Loucy (cell line): ENCODE measurements at regions not wholly inside any gene's neighbourhood (a gene's known extent, or its start where the extent isn't known, plus 50 kb on each side); places are given as distances from the start of the nearest gene placed in this dataset.

Experiments used
- H2AFZ ChIP-seq: fragments of 200-600 bp; sonication (generic); 2 replicates; pipeline ENCODE4 v1.6.0; 2016; ENCODE audit warnings: antibody characterized with exemption, mild to moderate bottlenecking, low read length, moderate library complexity
- H3F3A ChIP-seq: fragments of 200-600 bp; 2 replicates; pipeline ENCODE4 v1.6.0; 2016; ENCODE audit warnings: antibody characterized with exemption, low read depth, mild to moderate bottlenecking
- H3K27me3 ChIP-seq: fragments of 200-600 bp; sonication (generic); 2 replicates; pipeline ENCODE4 v1.6.1; 2014; ENCODE audit warnings: low read length, mild to moderate bottlenecking; ENCODE audit not compliant: insufficient read depth, poor library complexity, severe bottlenecking
- H3K36me3 ChIP-seq: fragments of 200-600 bp; sonication (generic); 2 replicates; pipeline ENCODE4 v1.6.1; 2016; ENCODE audit warnings: low read length; ENCODE audit not compliant: insufficient read depth
- H3K4me1 ChIP-seq: fragments of 200-600 bp; sonication (generic); 2 replicates; pipeline ENCODE4 v1.5.1; 2014; ENCODE audit warnings: low read length, mild to moderate bottlenecking; ENCODE audit not compliant: insufficient read depth, poor library complexity, severe bottlenecking
- H3K4me2 ChIP-seq: fragments of 200-600 bp; sonication (generic); 2 replicates; pipeline ENCODE4 v1.6.0; 2014; ENCODE audit warnings: antibody characterized with exemption, low read length, low read depth, mild to moderate bottlenecking; ENCODE audit not compliant: poor library complexity, severe bottlenecking
- H3K4me3 ChIP-seq: fragments of 200-600 bp; sonication (generic); 2 replicates; pipeline ENCODE4 v1.5.1; 2014; ENCODE audit warnings: low read length, mild to moderate bottlenecking, mixed read lengths; ENCODE audit not compliant: poor library complexity, severe bottlenecking
- H3K79me2 ChIP-seq: fragments of 200-600 bp; sonication (generic); 2 replicates; pipeline ENCODE4 v1.6.1; 2014; ENCODE audit warnings: low read length; ENCODE audit not compliant: insufficient read depth
- H3K9ac ChIP-seq: fragments of 200-600 bp; sonication (generic); 2 replicates; pipeline ENCODE4 v1.6.0; 2014; ENCODE audit warnings: mild to moderate bottlenecking, low read depth, low read length, moderate library complexity; ENCODE audit not compliant: poor library complexity, severe bottlenecking
- H3K9me2 ChIP-seq: fragments of 200-600 bp; sonication (generic); replicated peaks from 2 replicates; pipeline ENCODE4 v1.6.1; 2016; ENCODE audit warnings: low read depth, low read length, mixed read lengths
- H3K9me3 ChIP-seq: fragments of 200-600 bp; sonication (generic); 2 replicates; pipeline ENCODE4 v1.6.1; 2014; ENCODE audit warnings: mild to moderate bottlenecking, antibody characterized with exemption, low read length, low read depth; ENCODE audit not compliant: insufficient read depth
- H4K20me1 ChIP-seq: fragments of 200-600 bp; sonication (generic); 2 replicates; pipeline ENCODE4 v1.6.0; 2014; ENCODE audit warnings: antibody characterized with exemption, low read length, mild to moderate bottlenecking; ENCODE audit not compliant: insufficient read depth, poor library complexity, severe bottlenecking
- EZH2phosphoT487 ChIP-seq: fragments of 200-600 bp; IDR thresholded peaks from 2 replicates; pipeline ENCODE4 v1.6.1; 2018; ENCODE audit warnings: antibody characterized with exemption, mild to moderate bottlenecking, moderate library complexity, borderline replicate concordance
- TF ChIP-seq, protein P1 (sequence below): fragments of 200-600 bp; sonication (generic); conservative IDR thresholded peaks from 2 replicates; pipeline ENCODE4 v1.5.1; 2014; ENCODE audit warnings: mild to moderate bottlenecking, antibody characterized with exemption, low read length

DNA sequence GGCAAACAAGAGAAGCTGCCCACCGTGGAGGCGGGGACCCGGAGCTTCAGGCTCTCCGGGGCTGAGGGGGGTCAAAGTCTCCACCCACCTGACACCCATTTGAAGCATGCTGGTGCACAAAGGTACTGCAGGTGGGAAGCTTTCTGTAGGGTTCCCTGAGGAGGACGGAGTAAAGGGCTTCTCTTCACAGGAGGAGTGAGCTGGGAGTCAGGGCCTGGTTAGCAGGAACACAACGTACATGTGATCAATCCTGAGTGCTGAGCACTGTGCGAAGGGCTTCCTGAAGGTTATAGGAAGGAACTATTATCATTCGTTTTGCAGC is 252.9 kb upstream of the RPL38 start:
- H3K36me3 ChIP-seq: no peaks in the 10 kb centered on the region
- no peak overlapping the region for H2AFZ ChIP-seq
- no peaks in the 10 kb centered on the region for H3K4me1 ChIP-seq
- H3K4me3 ChIP-seq: no peak overlapping the region
- no peaks in the 10 kb centered on the region for H3K9me3 ChIP-seq
- TF ChIP-seq, protein P1, sequence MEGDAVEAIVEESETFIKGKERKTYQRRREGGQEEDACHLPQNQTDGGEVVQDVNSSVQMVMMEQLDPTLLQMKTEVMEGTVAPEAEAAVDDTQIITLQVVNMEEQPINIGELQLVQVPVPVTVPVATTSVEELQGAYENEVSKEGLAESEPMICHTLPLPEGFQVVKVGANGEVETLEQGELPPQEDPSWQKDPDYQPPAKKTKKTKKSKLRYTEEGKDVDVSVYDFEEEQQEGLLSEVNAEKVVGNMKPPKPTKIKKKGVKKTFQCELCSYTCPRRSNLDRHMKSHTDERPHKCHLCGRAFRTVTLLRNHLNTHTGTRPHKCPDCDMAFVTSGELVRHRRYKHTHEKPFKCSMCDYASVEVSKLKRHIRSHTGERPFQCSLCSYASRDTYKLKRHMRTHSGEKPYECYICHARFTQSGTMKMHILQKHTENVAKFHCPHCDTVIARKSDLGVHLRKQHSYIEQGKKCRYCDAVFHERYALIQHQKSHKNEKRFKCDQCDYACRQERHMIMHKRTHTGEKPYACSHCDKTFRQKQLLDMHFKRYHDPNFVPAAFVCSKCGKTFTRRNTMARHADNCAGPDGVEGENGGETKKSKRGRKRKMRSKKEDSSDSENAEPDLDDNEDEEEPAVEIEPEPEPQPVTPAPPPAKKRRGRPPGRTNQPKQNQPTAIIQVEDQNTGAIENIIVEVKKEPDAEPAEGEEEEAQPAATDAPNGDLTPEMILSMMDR: no peak
- TF ChIP-seq EZH2phosphoT487: no peak
- no peaks in the 10 kb centered on the region for H3F3A ChIP-seq
- no peaks in the 10 kb centered on the region for H3K79me2 ChIP-seq
- no peak overlapping the region for H3K4me2 ChIP-seq
- H4K20me1 ChIP-seq: no peaks in the 10 kb centered on the region
- no peaks in the 10 kb centered on the region for H3K27me3 ChIP-seq
- no peaks in the 10 kb centered on the region for H3K9me2 ChIP-seq
- no peak overlapping the region for H3K9ac ChIP-seq

DNA sequence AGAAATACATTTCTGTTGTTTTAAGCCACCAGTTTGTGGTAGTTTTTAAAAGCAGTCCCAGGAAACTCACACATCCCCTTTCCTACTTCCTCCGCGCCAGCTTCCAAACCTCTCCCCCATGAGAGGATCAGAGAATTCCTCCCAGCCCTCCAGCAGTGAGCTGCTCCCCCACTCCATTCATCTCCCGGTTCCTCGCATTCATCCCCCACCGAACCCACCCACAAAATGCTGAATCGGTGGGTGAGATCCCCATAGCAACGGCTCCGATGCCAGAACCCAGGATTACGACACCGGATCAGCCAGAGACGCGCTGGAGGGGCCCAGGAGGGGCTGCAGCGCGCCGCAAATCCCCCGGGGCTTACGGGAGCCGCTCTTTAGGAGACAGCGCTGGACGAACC is 251.4 kb upstream of the RPL38 start:
- H3F3A ChIP-seq: no peaks in the 10 kb centered on the region
- no peaks in the 10 kb centered on the region for H3K9me3 ChIP-seq
- no peaks in the 10 kb centered on the region for H3K27me3 ChIP-seq
- H3K4me1 ChIP-seq: no peaks in the 10 kb centered on the region
- no peaks in the 10 kb centered on the region for H3K79me2 ChIP-seq
- no peaks in the 10 kb centered on the region for H4K20me1 ChIP-seq
- no peak overlapping the region for H2AFZ ChIP-seq
- no peaks in the 10 kb centered on the region for H3K36me3 ChIP-seq
- no peak for TF ChIP-seq EZH2phosphoT487
- TF ChIP-seq, protein P1: no peak
- H3K9me2 ChIP-seq: no peaks in the 10 kb centered on the region
- H3K4me3 ChIP-seq: no peak overlapping the region
- no peak overlapping the region for H3K4me2 ChIP-seq
- no peak overlapping the region for H3K9ac ChIP-seq

DNA sequence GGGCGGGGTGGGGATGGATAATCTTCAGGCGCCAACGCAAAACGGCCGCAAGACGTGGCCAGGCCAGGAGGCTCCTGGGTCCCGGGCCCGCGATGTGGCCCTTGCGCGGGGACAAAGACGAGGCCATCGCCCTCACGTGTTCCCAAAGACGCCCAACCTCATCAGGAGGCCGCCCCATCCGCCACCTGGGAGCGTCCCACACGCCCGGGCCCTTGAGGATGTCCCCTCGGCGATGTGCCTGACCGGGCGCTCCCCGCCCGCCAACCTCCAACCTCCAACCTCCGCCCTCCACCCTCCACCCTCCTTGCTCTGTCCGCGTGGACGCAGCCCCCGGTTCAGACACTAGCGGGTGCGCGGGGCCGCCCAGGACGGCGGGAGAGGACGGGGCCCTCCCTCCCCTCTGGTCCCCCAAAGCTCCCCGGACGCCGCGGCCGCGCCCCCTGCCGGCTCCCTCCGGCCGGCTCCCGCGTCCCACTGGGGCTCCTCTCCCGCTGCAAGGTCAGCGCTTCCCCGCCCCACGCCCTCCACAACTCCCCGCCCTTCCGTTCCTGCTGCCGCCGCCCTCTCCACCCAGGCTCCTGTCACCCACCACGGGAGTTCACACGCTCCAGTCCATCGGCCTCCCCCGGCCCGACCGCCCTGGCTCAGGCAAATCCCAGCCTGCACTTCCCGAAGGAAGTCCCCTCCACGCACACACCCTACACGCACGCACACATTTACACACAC is 250.8 kb upstream of the RPL38 start:
- TF ChIP-seq, protein P1: no peak
- TF ChIP-seq EZH2phosphoT487: no peak
- H3K79me2 ChIP-seq: no peaks in the 10 kb centered on the region
- no peaks in the 10 kb centered on the region for H3K4me1 ChIP-seq
- H4K20me1 ChIP-seq: no peaks in the 10 kb centered on the region
- H3K9ac ChIP-seq: no peak overlapping the region
- no peak overlapping the region for H2AFZ ChIP-seq
- no peaks in the 10 kb centered on the region for H3F3A ChIP-seq
- no peaks in the 10 kb centered on the region for H3K9me3 ChIP-seq
- H3K4me3 ChIP-seq: no peak overlapping the region
- H3K4me2 ChIP-seq: no peak overlapping the region
- no peaks in the 10 kb centered on the region for H3K9me2 ChIP-seq
- no peaks in the 10 kb centered on the region for H3K27me3 ChIP-seq
- no peaks in the 10 kb centered on the region for H3K36me3 ChIP-seq
